ENCODE measurements at regions not wholly inside any gene's neighbourhood (a gene's known extent, or its start where the extent isn't known, plus 50 kb on each side); places are given as distances from the start of the nearest gene placed in this dataset.

GRCh38 chr18:78319961-78320360, 659.7 kb upstream of the SALL3 start:
- DNase-seq (no peak), ATAC-seq (no peak)
- no peaks in the 10 kb centered on the region for H3K4me1 ChIP-seq (ENCODE audit: low read depth)
- H3K36me3 ChIP-seq (ENCODE audit: low read depth), result no peaks in the 10 kb centered on the region
- H3K4me3 ChIP-seq, result no peak overlapping the region
- no peaks in the 10 kb centered on the region for H3K9me3 ChIP-seq
- intact Hi-C loops (cut with DNase I, micrococcal nuclease), result no loop called here
- no peak for TF ChIP-seq CTCF (IDR thresholded peaks at IDR 0.05)

- ATAC-seq (no peak), DNase-seq (no peak)
- Histone ChIP-seq H3K4me1 (ENCODE audit: low read depth) (no peaks in the 10 kb centered on the region), H3K36me3 (ENCODE audit: low read depth) (no peaks in the 10 kb centered on the region), H3K4me3 (no peak overlapping the region), H3K9me3 (no peaks in the 10 kb centered on the region)
- TF ChIP-seq CTCF (IDR thresholded peaks at IDR 0.05), result no peak
- intact Hi-C loops (cut with DNase I, micrococcal nuclease), result no loop called here
Measured at GRCh38 chr18:78321402-78321801, 658.2 kb upstream of the SALL3 start.

DNA sequence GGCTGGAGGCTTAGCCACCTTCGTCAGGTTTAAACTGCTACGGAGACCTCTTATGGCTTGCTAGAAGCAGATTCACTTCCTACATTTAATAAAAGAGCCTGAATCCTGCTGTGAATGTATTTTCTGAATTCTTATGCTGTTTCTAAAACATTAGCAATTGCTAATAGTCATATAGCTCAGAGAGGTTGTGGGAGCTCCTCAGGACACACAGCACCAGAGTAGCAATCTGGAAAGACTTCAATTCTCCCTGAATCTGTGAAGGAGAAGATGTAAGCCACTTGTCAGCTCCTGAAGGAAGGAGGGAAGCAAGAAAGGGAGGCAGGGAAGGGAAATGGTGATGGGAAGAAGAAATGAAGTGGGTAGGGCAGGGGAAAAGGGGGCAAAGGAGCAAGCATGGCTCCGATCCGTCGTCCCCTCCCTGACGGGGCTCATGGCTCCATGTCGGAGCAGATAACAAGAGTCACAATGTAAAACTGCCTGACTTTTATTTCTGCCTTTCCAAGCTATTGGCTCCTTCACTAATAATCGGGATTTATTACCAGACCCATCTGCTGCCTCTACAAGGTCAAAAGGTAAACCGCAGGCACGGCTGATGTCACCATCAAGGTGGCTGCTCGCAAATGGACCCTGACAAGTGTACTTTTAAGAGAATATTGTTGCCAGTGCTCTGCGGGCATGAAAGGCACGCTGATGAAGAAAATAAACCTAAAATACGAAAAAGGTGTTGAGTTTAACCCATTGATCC, 656.0 kb upstream of the SALL3 start:
- Histone ChIP-seq H3K4me1 (ENCODE audit: low read depth) (no peaks in the 10 kb centered on the region), H3K36me3 (ENCODE audit: low read depth) (no peaks in the 10 kb centered on the region), H3K9me3 (peaks cover 2% of the 10 kb centered on the region), H3K4me3 (no peak overlapping the region)
- intact Hi-C loops (cut with DNase I, micrococcal nuclease), result no loop called here
- no peak for TF ChIP-seq CTCF (IDR thresholded peaks at IDR 0.05)
- ATAC-seq (no peak), DNase-seq (no peak)

GRCh38 chr18:78327643-78328042, 652.0 kb upstream of the SALL3 start:
- no peak for DNase-seq
- intact Hi-C loops (cut with DNase I, micrococcal nuclease), result no loop called here
- Histone ChIP-seq H3K4me3 (no peak overlapping the region), H3K4me1 (ENCODE audit: low read depth) (no peaks in the 10 kb centered on the region), H3K9me3 (peaks cover 3% of the 10 kb centered on the region), H3K36me3 (ENCODE audit: low read depth) (no peaks in the 10 kb centered on the region)
- no peak for ATAC-seq
- TF ChIP-seq CTCF (IDR thresholded peaks at IDR 0.05), result no peak

GRCh38 chr18:78330766-78331165, 648.9 kb upstream of the SALL3 start:
- Histone ChIP-seq H3K36me3 (ENCODE audit: low read depth) (no peaks in the 10 kb centered on the region), H3K9me3 (peaks cover 3% of the 10 kb centered on the region), H3K4me3 (no peak overlapping the region), H3K4me1 (ENCODE audit: low read depth) (no peaks in the 10 kb centered on the region)
- intact Hi-C loops (cut with DNase I, micrococcal nuclease), result no loop called here
- DNase-seq, result no peak
- TF ChIP-seq CTCF (IDR thresholded peaks at IDR 0.05), result no peak
- no peak for ATAC-seq

DNA sequence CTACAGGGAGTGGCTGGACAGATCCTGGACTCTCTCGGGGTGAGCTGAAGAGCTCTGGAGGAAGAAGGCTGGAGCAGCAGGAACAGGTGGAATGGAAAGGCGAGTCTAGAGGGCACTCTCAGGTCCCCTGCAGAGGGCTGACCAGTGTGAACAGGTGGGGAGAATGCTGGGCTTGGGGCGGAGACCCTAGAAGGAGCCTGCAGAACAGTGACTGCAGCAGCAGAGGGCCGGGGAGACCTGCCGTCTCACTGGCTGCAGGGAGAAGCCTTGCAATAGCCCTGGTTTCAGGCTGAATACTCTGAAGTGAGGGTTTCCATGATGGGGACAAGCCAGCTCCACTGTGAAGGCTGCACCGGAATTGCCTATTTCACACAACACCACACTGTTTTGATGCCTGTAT, 626.7 kb upstream of the SALL3 start:
- TF ChIP-seq CTCF (IDR thresholded peaks at IDR 0.05), result no peak
- Histone ChIP-seq H3K4me1 (ENCODE audit: low read depth) (no peaks in the 10 kb centered on the region), H3K4me3 (no peak overlapping the region), H3K36me3 (ENCODE audit: low read depth) (no peaks in the 10 kb centered on the region), H3K9me3 (peaks cover 14% of the 10 kb centered on the region)
- no peak for ATAC-seq
- intact Hi-C loops (cut with DNase I, micrococcal nuclease), result no loop called here
- DNase-seq, result no peak
